ENCODE measurements at regions not wholly inside any gene's neighbourhood (a gene's known extent, or its start where the extent isn't known, plus 50 kb on each side); places are given as distances from the start of the nearest gene placed in this dataset.

DNA sequence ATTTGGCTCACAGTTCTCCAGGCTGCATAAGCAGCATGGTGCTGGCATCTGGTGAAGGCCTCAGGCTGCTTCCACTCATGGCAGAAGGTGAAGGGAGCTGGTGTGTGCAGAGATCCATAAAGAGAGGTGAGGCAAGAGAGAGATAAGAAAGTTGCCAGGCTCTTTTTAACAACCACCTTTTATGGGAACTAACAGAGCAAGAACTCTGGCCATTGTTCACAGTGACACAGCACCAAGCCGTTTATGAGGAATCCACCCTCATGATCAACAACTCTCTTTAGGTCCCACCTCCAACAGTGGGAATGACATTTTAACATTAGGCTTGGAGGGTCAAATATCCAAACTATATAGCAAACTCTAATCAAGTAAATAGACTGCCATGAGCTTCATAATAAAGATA is 557.2 kb upstream of the SUCLG2 start:
- Histone ChIP-seq H4K8ac (ENCODE audit: low read depth, low read length) (no peak overlapping the region), H3K79me1 (ENCODE audit: low read length) (no peaks in the 10 kb centered on the region), H2BK5ac (ENCODE audit: low read length) (no peak overlapping the region), H3K4ac (ENCODE audit: low read depth, low read length) (no peak overlapping the region), H3K36me3 (ENCODE audit: control insufficient read depth, insufficient read depth, low read length) (no peaks in the 10 kb centered on the region), H2BK15ac (replicated peaks; ENCODE audit: low read depth) (no peak overlapping the region), H4K5ac (ENCODE audit: low read length) (no peak overlapping the region), H3K27ac (ENCODE audit: low read depth, low read length) (no peak overlapping the region), H3K4me2 (ENCODE audit: low read length) (no peak overlapping the region), H3K18ac (ENCODE audit: low read length) (no peak overlapping the region), H3K56ac (ENCODE audit: low read length) (no peak overlapping the region), H3K4me1 (ENCODE audit: control insufficient read depth, low read depth, low read length) (no peaks in the 10 kb centered on the region), H2BK120ac (ENCODE audit: low read depth, low read length) (no peak overlapping the region), H3K27me3 (ENCODE audit: insufficient read depth, low read length, poor library complexity) (no peaks in the 10 kb centered on the region), H2AK5ac (ENCODE audit: low read length) (no peak overlapping the region), H3K23ac (ENCODE audit: low read length) (no peak overlapping the region), H3K79me2 (ENCODE audit: control insufficient read depth, insufficient read depth, low read length) (no peaks in the 10 kb centered on the region), H3K9ac (ENCODE audit: low read length) (no peak overlapping the region), H3K4me3 (ENCODE audit: low read length) (no peak overlapping the region)
- no peak for DNase-seq
- WGBS (ENCODE audit: extremely low coverage, insufficient coverage, low lambda C conversion rate), result no CpG with 5 or more reads among the region's 1 CpG

DNA sequence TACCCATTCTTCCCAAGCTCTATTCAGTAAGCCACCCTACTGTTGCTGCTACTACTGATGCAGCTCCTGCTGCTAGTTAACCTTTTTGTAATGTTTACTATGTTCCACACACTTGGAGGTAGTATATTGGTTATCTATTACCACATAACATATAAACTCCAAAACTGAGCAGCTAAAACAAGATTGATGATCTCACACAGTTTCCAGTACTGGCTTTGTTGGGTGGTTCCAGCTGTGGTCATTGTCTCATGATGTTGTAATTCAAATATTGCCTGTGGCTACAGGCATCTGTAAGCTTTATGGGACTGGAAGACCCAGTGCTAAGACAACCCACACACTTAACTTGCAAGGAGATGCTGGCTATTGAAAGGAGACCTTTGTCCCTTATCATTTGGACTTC is 556.2 kb upstream of the SUCLG2 start:
- H3K56ac ChIP-seq (ENCODE audit: low read length), result no peak overlapping the region
- no peak overlapping the region for H3K23ac ChIP-seq (ENCODE audit: low read length)
- H3K4me1 ChIP-seq (ENCODE audit: control insufficient read depth, low read depth, low read length), result no peaks in the 10 kb centered on the region
- no peaks in the 10 kb centered on the region for H3K27me3 ChIP-seq (ENCODE audit: insufficient read depth, low read length, poor library complexity)
- H4K8ac ChIP-seq (ENCODE audit: low read depth, low read length), result no peak overlapping the region
- no peak overlapping the region for H3K18ac ChIP-seq (ENCODE audit: low read length)
- H2BK120ac ChIP-seq (ENCODE audit: low read depth, low read length), result no peak overlapping the region
- no peaks in the 10 kb centered on the region for H3K36me3 ChIP-seq (ENCODE audit: control insufficient read depth, insufficient read depth, low read length)
- H3K27ac ChIP-seq (ENCODE audit: low read depth, low read length), result no peak overlapping the region
- no peak overlapping the region for H3K4ac ChIP-seq (ENCODE audit: low read depth, low read length)
- H3K9ac ChIP-seq (ENCODE audit: low read length), result no peak overlapping the region
- no peak overlapping the region for H4K5ac ChIP-seq (ENCODE audit: low read length)
- no peak for DNase-seq
- no peak overlapping the region for H2BK15ac ChIP-seq (replicated peaks; ENCODE audit: low read depth)
- H3K79me2 ChIP-seq (ENCODE audit: control insufficient read depth, insufficient read depth, low read length), result no peaks in the 10 kb centered on the region
- no peak overlapping the region for H2BK5ac ChIP-seq (ENCODE audit: low read length)
- no peak overlapping the region for H3K4me3 ChIP-seq (ENCODE audit: low read length)
- H3K4me2 ChIP-seq (ENCODE audit: low read length), result no peak overlapping the region
- H2AK5ac ChIP-seq (ENCODE audit: low read length), result no peak overlapping the region
- no peaks in the 10 kb centered on the region for H3K79me1 ChIP-seq (ENCODE audit: low read length)

DNA sequence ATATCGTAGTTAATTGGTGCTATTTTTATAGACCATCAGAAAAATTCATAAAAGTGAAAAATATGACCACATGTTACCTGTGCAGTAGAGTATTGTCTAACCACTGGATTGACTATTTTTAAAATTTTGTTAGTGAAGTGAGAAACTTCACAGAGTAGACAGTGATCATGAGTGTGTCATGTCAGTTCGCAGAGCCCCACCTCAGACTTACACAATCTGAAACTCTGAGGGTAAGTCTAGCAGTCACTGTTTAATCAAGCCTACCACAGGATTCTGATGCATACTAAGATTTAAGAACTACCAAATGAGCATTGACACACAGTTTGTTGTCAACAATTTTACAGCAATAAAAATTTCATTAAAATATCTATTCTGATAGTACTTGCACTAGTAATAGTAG is 552.9 kb upstream of the SUCLG2 start:
- WGBS (ENCODE audit: extremely low coverage, insufficient coverage, low lambda C conversion rate), result no CpG with 5 or more reads among the region's 2 CpGs
- no peak overlapping the region for H3K23ac ChIP-seq (ENCODE audit: low read length)
- H3K27me3 ChIP-seq (ENCODE audit: insufficient read depth, low read length, poor library complexity), result no peaks in the 10 kb centered on the region
- no peak overlapping the region for H3K18ac ChIP-seq (ENCODE audit: low read length)
- no peak overlapping the region for H2AK5ac ChIP-seq (ENCODE audit: low read length)
- no peak overlapping the region for H3K27ac ChIP-seq (ENCODE audit: low read depth, low read length)
- H3K4me2 ChIP-seq (ENCODE audit: low read length), result no peak overlapping the region
- H2BK15ac ChIP-seq (replicated peaks; ENCODE audit: low read depth), result no peak overlapping the region
- H3K4ac ChIP-seq (ENCODE audit: low read depth, low read length), result no peak overlapping the region
- no peaks in the 10 kb centered on the region for H3K4me1 ChIP-seq (ENCODE audit: control insufficient read depth, low read depth, low read length)
- H3K9ac ChIP-seq (ENCODE audit: low read length), result no peak overlapping the region
- no peak overlapping the region for H4K5ac ChIP-seq (ENCODE audit: low read length)
- no peak overlapping the region for H2BK120ac ChIP-seq (ENCODE audit: low read depth, low read length)
- H4K8ac ChIP-seq (ENCODE audit: low read depth, low read length), result no peak overlapping the region
- DNase-seq, result no peak
- H3K79me2 ChIP-seq (ENCODE audit: control insufficient read depth, insufficient read depth, low read length), result no peaks in the 10 kb centered on the region
- no peaks in the 10 kb centered on the region for H3K79me1 ChIP-seq (ENCODE audit: low read length)
- no peak overlapping the region for H2BK5ac ChIP-seq (ENCODE audit: low read length)
- H3K56ac ChIP-seq (ENCODE audit: low read length), result no peak overlapping the region
- no peaks in the 10 kb centered on the region for H3K36me3 ChIP-seq (ENCODE audit: control insufficient read depth, insufficient read depth, low read length)
- H3K4me3 ChIP-seq (ENCODE audit: low read length), result no peak overlapping the region

DNA sequence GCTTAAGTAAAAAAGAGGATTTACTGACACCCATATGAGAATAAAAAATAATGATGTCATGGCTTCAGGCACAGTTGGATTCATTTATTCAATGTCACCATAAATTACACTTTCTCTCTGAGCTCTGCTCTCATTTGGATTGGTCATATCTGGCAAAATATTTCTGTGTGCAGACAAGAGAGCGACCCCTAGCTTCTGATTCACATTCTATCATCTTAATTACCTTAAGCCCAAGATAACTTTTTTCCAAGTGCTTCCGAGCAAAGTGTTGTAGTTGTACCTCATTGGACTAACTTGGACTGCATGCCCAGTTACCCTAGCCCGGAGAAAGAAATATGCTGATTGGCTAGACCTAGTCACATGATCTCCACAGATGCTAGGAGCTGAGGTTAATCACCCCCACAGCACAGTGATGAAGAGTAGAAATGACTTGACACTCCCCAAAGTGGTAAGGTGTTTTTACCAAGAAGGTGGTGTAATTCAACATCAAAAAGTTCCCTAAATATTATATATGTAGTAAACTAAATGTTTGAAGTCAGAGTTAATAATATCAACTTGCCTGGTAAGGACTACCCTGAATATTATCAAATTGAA is 552.2 kb upstream of the SUCLG2 start:
- Histone ChIP-seq H4K8ac (ENCODE audit: low read depth, low read length) (no peak overlapping the region), H3K18ac (ENCODE audit: low read length) (no peak overlapping the region), H2AK5ac (ENCODE audit: low read length) (no peak overlapping the region), H3K79me1 (ENCODE audit: low read length) (no peaks in the 10 kb centered on the region), H3K4ac (ENCODE audit: low read depth, low read length) (no peak overlapping the region), H3K4me3 (ENCODE audit: low read length) (no peak overlapping the region), H3K56ac (ENCODE audit: low read length) (no peak overlapping the region), H3K27me3 (ENCODE audit: insufficient read depth, low read length, poor library complexity) (no peaks in the 10 kb centered on the region), H3K79me2 (ENCODE audit: control insufficient read depth, insufficient read depth, low read length) (no peaks in the 10 kb centered on the region), H3K23ac (ENCODE audit: low read length) (no peak overlapping the region), H2BK5ac (ENCODE audit: low read length) (no peak overlapping the region), H3K9ac (ENCODE audit: low read length) (no peak overlapping the region), H3K4me1 (ENCODE audit: control insufficient read depth, low read depth, low read length) (no peaks in the 10 kb centered on the region), H3K27ac (ENCODE audit: low read depth, low read length) (no peak overlapping the region), H3K36me3 (ENCODE audit: control insufficient read depth, insufficient read depth, low read length) (no peaks in the 10 kb centered on the region), H3K4me2 (ENCODE audit: low read length) (no peak overlapping the region), H4K5ac (ENCODE audit: low read length) (no peak overlapping the region), H2BK15ac (replicated peaks; ENCODE audit: low read depth) (no peak overlapping the region), H2BK120ac (ENCODE audit: low read depth, low read length) (no peak overlapping the region)
- DNase-seq, result peak; percentile 1
- WGBS (ENCODE audit: extremely low coverage, insufficient coverage, low lambda C conversion rate), result no CpG with 5 or more reads among the region's 3 CpGs

DNA sequence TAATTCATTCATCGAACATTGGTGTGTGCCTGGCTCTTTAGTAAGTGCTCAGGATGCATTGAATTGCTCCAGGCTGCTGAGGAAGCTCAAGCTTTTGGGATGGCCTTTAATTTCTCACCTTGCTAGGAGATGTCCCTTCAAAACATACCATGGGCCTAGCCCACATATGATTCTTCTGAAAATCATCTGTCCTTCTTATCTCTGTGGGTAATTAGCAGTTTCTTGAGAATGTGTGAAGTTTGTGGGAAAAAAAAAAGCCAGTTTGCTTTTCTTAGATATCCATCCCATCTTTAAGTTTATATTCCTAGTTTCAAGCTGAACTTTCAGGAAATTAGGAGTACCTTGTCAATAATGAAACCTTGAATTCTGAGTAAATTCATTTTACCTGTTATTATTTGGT is 532.3 kb upstream of the SUCLG2 start:
- Histone ChIP-seq H3K4me1 (ENCODE audit: control insufficient read depth, low read depth, low read length) (no peaks in the 10 kb centered on the region), H3K27me3 (ENCODE audit: insufficient read depth, low read length, poor library complexity) (no peaks in the 10 kb centered on the region), H3K79me1 (ENCODE audit: low read length) (no peaks in the 10 kb centered on the region), H3K79me2 (ENCODE audit: control insufficient read depth, insufficient read depth, low read length) (no peaks in the 10 kb centered on the region), H2BK15ac (replicated peaks; ENCODE audit: low read depth) (no peak overlapping the region), H3K9ac (ENCODE audit: low read length) (no peak overlapping the region), H3K4ac (ENCODE audit: low read depth, low read length) (no peak overlapping the region), H3K18ac (ENCODE audit: low read length) (no peak overlapping the region), H3K23ac (ENCODE audit: low read length) (no peak overlapping the region), H4K8ac (ENCODE audit: low read depth, low read length) (no peak overlapping the region), H3K36me3 (ENCODE audit: control insufficient read depth, insufficient read depth, low read length) (no peaks in the 10 kb centered on the region), H3K4me3 (ENCODE audit: low read length) (no peak overlapping the region), H2BK5ac (ENCODE audit: low read length) (no peak overlapping the region), H4K5ac (ENCODE audit: low read length) (no peak overlapping the region), H2BK120ac (ENCODE audit: low read depth, low read length) (no peak overlapping the region), H2AK5ac (ENCODE audit: low read length) (no peak overlapping the region), H3K4me2 (ENCODE audit: low read length) (no peak overlapping the region), H3K56ac (ENCODE audit: low read length) (no peak overlapping the region), H3K27ac (ENCODE audit: low read depth, low read length) (no peak overlapping the region)
- no peak for DNase-seq
- no CpG with 5 or more reads among the region's 1 CpG for WGBS (ENCODE audit: extremely low coverage, insufficient coverage, low lambda C conversion rate)

DNA sequence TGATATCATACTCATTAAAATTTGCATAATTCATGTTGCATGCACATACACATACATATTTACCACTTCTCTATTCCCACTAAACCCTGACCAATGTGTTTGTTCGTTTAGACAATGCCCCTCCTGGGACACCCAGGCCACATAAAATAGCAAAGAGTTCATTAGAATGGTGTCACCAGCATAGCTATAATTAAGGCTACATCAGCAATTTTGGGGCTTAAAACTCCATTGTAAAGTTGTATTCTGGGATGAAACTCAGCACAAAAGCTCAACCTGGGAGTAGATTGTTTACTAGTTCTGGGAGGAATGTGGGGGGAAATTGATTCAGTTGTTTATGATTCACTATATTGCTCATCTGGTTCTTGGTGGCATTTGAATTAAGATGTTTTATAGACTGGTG is 522.2 kb upstream of the SUCLG2 start:
- no peak overlapping the region for H3K27ac ChIP-seq (ENCODE audit: low read depth, low read length)
- no CpG with 5 or more reads among the region's 1 CpG for WGBS (ENCODE audit: extremely low coverage, insufficient coverage, low lambda C conversion rate)
- no peak overlapping the region for H2BK5ac ChIP-seq (ENCODE audit: low read length)

More for the DNA sequence above, 522.2 kb upstream of the SUCLG2 start:
- Histone ChIP-seq H3K27me3 (ENCODE audit: insufficient read depth, low read length, poor library complexity) (no peaks in the 10 kb centered on the region), H4K5ac (ENCODE audit: low read length) (no peak overlapping the region), H3K79me2 (ENCODE audit: control insufficient read depth, insufficient read depth, low read length) (no peaks in the 10 kb centered on the region), H3K4ac (ENCODE audit: low read depth, low read length) (no peak overlapping the region), H3K4me1 (ENCODE audit: control insufficient read depth, low read depth, low read length) (no peaks in the 10 kb centered on the region), H4K8ac (ENCODE audit: low read depth, low read length) (no peak overlapping the region), H3K56ac (ENCODE audit: low read length) (no peak overlapping the region), H3K18ac (ENCODE audit: low read length) (no peak overlapping the region), H3K36me3 (ENCODE audit: control insufficient read depth, insufficient read depth, low read length) (no peaks in the 10 kb centered on the region), H3K4me2 (ENCODE audit: low read length) (no peak overlapping the region), H3K79me1 (ENCODE audit: low read length) (no peaks in the 10 kb centered on the region), H3K9ac (ENCODE audit: low read length) (no peak overlapping the region), H3K4me3 (ENCODE audit: low read length) (no peak overlapping the region), H3K23ac (ENCODE audit: low read length) (no peak overlapping the region), H2BK120ac (ENCODE audit: low read depth, low read length) (no peak overlapping the region), H2AK5ac (ENCODE audit: low read length) (no peak overlapping the region), H2BK15ac (replicated peaks; ENCODE audit: low read depth) (no peak overlapping the region)
- no peak for DNase-seq
